BJ (cell line): ENCODE measurements at regions not wholly inside any gene's neighbourhood (a gene's known extent, or its start where the extent isn't known, plus 50 kb on each side); places are given as distances from the start of the nearest gene placed in this dataset.

Experiments
- CTCF ChIA-PET: fragments of 350-600 bp; formaldehyde crosslinking; extraction: SDS; loops from one replicate; lab custom pipeline; 2021; ENCODE audit warnings: antibody characterized with exemption, inconsistent platforms; lab: Yijun Ruan, JAX
- POLR2A ChIA-PET: fragments of 300-600 bp; sonication (Branson Sonifier 250); formaldehyde crosslinking; extraction: SDS; loops from one replicate; lab custom pipeline; 2021; ENCODE audit warnings: antibody characterized with exemption; lab: Charles Lee
- DNase-seq: peaks from one replicate; pipeline ENCODE4 v3.0.0-alpha.2; 2011; ENCODE audit warnings: low read depth
- H3K27me3 ChIP-seq: 2 replicates; pipeline ENCODE4 v1.6.0; 2011; ENCODE audit warnings: low read length; ENCODE audit not compliant: control insufficient read depth, insufficient read depth
- H3K36me3 ChIP-seq: 2 replicates; pipeline ENCODE4 v1.5.1; 2011; ENCODE audit warnings: low read length; ENCODE audit not compliant: control insufficient read depth, insufficient read depth
- H3K4me3 ChIP-seq: 2 replicates; pipeline ENCODE4 v1.5.1; 2011; ENCODE audit warnings: low read depth, mild to moderate bottlenecking, control low read depth, low read length
- CTCF ChIP-seq: IDR thresholded peaks from 2 replicates; pipeline ENCODE4 v1.5.1; 2011; ENCODE audit warnings: low read depth, mild to moderate bottlenecking, control low read depth, inconsistent platforms, low read length, moderate library complexity; ENCODE audit not compliant: insufficient read depth

GRCh38 chr18:11284349-11284748 lies 135.0 kb upstream of the PIEZO2 start:
- H3K36me3 ChIP-seq, result no peaks in the 10 kb centered on the region
- H3K27me3 ChIP-seq, result peaks cover 2% of the 10 kb centered on the region; the same call in 1 of the 2 replicates
- POLR2A ChIA-PET, result no interaction called here
- no peak for DNase-seq
- H3K4me3 ChIP-seq, result no peak overlapping the region
- CTCF ChIA-PET, result interaction anchor here (2.1 kb wide), 1 partner anchor 26 kb away, joined by 4 read pairs; no protein-coding TSS in a partner anchor
- TF ChIP-seq CTCF, result no peak

GRCh38 chr18:11283479-11284161 lies 134.3 kb upstream of the PIEZO2 start:
- Histone ChIP-seq H3K4me3 (no peak overlapping the region), H3K36me3 (no peaks in the 10 kb centered on the region), H3K27me3 (peaks cover 2% of the 10 kb centered on the region; the same call in 1 of the 2 replicates)
- TF ChIP-seq CTCF, result no peak
- no peak for DNase-seq
- ChIA-PET POLR2A (no interaction called here), CTCF (interaction anchor here (0.6 to 2.1 kb wide), 3 partner anchors 27 to 487 kb away, joined by 3 to 4 read pairs (median 4); no protein-coding TSS in a partner anchor)

GRCh38 chr18:11279461-11279860 lies 130.1 kb upstream of the PIEZO2 start:
- ChIA-PET CTCF (interaction anchor here (1.2 kb wide), 1 partner anchor 31 kb away, joined by 4 read pairs; no protein-coding TSS in a partner anchor), POLR2A (no interaction called here)
- Histone ChIP-seq H3K36me3 (no peaks in the 10 kb centered on the region), H3K27me3 (peaks cover 2% of the 10 kb centered on the region; the same call in 1 of the 2 replicates), H3K4me3 (no peak overlapping the region)
- no peak for DNase-seq
- TF ChIP-seq CTCF, result no peak

- DNase-seq, result no peak
- TF ChIP-seq CTCF, result no peak
- Histone ChIP-seq H3K36me3 (no peaks in the 10 kb centered on the region), H3K27me3 (peaks cover 2% of the 10 kb centered on the region; the same call in 1 of the 2 replicates), H3K4me3 (no peak overlapping the region)
- ChIA-PET CTCF (no interaction called here), POLR2A (no interaction called here)
Measured at GRCh38 chr18:11276678-11277077, 127.3 kb upstream of the PIEZO2 start.

- no peak for DNase-seq
- ChIA-PET CTCF (no interaction called here), POLR2A (no interaction called here)
- H3K4me3 ChIP-seq, result no peak overlapping the region
- H3K36me3 ChIP-seq, result no peaks in the 10 kb centered on the region
- no peaks in the 10 kb centered on the region for H3K27me3 ChIP-seq
- no peak for TF ChIP-seq CTCF
Measured at GRCh38 chr18:11274144-11274794, 124.9 kb upstream of the PIEZO2 start.
